ENCODE measurements at regions not wholly inside any gene's neighbourhood (a gene's known extent, or its start where the extent isn't known, plus 50 kb on each side); places are given as distances from the start of the nearest gene placed in this dataset.

DNA sequence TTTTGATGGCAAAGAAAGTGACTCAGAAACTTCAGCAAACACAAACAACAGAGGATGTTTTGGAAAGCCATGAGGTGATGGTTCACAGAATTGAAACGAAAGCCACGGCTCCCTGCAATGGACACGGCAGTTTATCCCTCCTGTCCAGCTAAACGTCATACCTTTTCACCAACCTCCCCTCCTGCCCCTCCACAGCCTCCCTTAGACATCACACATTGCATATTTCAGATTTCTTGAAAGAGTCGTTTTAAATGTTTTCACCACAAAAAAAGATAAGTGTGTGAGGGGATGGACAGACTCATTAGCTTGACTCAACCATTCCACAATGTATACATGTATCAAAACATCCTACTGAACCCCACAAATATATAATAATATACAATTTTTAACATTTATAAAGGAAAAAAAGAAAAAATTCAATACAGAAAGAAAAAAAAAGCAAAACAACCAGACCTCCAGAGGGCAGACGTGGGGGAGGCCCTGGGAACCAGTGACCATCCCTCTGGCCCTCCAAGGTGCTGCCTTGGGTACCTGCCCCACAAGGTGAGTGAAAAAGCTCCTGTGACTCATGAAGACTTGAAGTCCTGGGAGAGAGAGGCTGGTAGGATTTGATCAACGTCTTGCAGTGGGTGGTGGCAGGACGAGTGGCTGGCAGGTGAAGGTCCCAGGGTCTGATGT is 117.2 kb upstream of the THBS2 start:
- Mint-ChIP-seq H3K27ac (ENCODE audit: low read depth, unreplicated experiment) (no peak overlapping the region), H3K36me3 (ENCODE audit: insufficient read depth, unreplicated experiment) (no peaks in the 10 kb centered on the region), H3K4me1 (ENCODE audit: insufficient read depth, unreplicated experiment) (no peaks in the 10 kb centered on the region), H3K9me3 (ENCODE audit: unreplicated experiment) (peaks cover 5% of the 10 kb centered on the region), H3K4me3 (ENCODE audit: unreplicated experiment) (no peak overlapping the region), H3K27me3 (ENCODE audit: insufficient read depth, unreplicated experiment) (no peaks in the 10 kb centered on the region)
- POLR2A ChIA-PET = no interaction called here
- intact Hi-C loops (cut with micrococcal nuclease) = no loop called here
- BruUV-seq (replicated peaks) = no TSS peak
- CTCF ChIA-PET = interaction anchor here (0.7 kb wide), 1 partner anchor 200 kb away, joined by 4 read pairs; no protein-coding TSS in a partner anchor
- TF ChIP-seq, protein P1, sequence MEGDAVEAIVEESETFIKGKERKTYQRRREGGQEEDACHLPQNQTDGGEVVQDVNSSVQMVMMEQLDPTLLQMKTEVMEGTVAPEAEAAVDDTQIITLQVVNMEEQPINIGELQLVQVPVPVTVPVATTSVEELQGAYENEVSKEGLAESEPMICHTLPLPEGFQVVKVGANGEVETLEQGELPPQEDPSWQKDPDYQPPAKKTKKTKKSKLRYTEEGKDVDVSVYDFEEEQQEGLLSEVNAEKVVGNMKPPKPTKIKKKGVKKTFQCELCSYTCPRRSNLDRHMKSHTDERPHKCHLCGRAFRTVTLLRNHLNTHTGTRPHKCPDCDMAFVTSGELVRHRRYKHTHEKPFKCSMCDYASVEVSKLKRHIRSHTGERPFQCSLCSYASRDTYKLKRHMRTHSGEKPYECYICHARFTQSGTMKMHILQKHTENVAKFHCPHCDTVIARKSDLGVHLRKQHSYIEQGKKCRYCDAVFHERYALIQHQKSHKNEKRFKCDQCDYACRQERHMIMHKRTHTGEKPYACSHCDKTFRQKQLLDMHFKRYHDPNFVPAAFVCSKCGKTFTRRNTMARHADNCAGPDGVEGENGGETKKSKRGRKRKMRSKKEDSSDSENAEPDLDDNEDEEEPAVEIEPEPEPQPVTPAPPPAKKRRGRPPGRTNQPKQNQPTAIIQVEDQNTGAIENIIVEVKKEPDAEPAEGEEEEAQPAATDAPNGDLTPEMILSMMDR (IDR thresholded peaks at IDR 0.05; ENCODE audit: unreplicated experiment) = no peak
- DNase-seq (ENCODE audit: unreplicated experiment) = peak; percentile 16

DNA sequence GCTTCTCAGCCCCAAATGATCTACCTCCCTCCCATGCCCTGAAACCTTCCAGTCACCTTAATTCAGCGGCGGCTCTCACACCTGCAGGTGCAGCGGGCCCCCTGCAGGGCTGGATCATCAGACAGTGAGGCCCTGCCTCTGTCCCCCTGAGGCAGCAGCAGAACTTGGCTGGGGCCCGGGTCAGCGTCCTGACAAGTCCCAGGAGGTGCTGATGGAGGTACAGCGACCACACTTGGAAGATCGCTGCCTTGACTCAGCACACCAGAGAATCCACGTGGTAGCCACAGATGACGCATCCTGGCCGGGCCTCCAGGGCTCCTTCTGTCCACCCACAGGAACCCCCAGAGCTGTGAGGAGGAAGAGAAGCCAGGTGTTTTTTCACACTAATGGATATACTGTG is 116.4 kb upstream of the THBS2 start:
- DNase-seq (ENCODE audit: unreplicated experiment) = peak; percentile 55
- H3K27ac Mint-ChIP-seq (ENCODE audit: low read depth, unreplicated experiment) = no peak overlapping the region
- ChIA-PET POLR2A (interaction anchor here (0.5 kb wide), 1 partner anchor 18 kb away, joined by 3 read pairs; no protein-coding TSS in a partner anchor), CTCF (no interaction called here)
- no TSS peak for BruUV-seq (replicated peaks)
- H3K9me3 Mint-ChIP-seq (ENCODE audit: unreplicated experiment) = peaks cover 4% of the 10 kb centered on the region
- H3K27me3 Mint-ChIP-seq (ENCODE audit: insufficient read depth, unreplicated experiment) = no peaks in the 10 kb centered on the region
- H3K4me1 Mint-ChIP-seq (ENCODE audit: insufficient read depth, unreplicated experiment) = no peaks in the 10 kb centered on the region
- TF ChIP-seq, protein P1 (IDR thresholded peaks at IDR 0.05; ENCODE audit: unreplicated experiment) = no peak
- intact Hi-C loops (cut with micrococcal nuclease) = no loop called here
- H3K36me3 Mint-ChIP-seq (ENCODE audit: insufficient read depth, unreplicated experiment) = no peaks in the 10 kb centered on the region
- H3K4me3 Mint-ChIP-seq (ENCODE audit: unreplicated experiment) = no peak overlapping the region

DNA sequence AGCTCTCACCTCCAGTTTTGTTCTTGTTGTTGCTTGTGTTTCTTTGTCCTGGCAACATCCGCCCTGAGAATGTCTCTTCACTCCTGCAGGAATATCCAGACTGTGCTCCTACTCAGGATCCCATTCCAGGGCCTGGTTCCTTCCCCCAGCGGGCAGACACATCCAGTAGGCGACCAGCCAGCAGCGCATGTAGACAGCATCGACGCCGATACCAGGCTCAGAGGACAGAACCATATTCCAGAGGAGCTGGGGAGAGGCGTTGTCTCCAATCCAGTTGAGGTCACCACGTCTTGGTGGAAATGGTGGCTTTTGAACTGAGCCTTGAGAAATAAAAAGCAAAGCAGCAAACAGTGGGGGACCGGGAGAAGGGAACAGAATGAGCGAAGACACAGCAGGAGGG is 114.6 kb upstream of the THBS2 start:
- no TSS peak for BruUV-seq (replicated peaks)
- H3K27me3 Mint-ChIP-seq (ENCODE audit: insufficient read depth, unreplicated experiment) = no peaks in the 10 kb centered on the region
- intact Hi-C loops (cut with micrococcal nuclease) = no loop called here
- no peaks in the 10 kb centered on the region for H3K9me3 Mint-ChIP-seq (ENCODE audit: unreplicated experiment)
- ChIA-PET CTCF (interaction anchor here (0.9 kb wide), 1 partner anchor 118 kb away, joined by 3 read pairs; no protein-coding TSS in a partner anchor), POLR2A (no interaction called here)
- H3K27ac Mint-ChIP-seq (ENCODE audit: low read depth, unreplicated experiment) = no peak overlapping the region
- H3K36me3 Mint-ChIP-seq (ENCODE audit: insufficient read depth, unreplicated experiment) = no peaks in the 10 kb centered on the region
- H3K4me1 Mint-ChIP-seq (ENCODE audit: insufficient read depth, unreplicated experiment) = no peaks in the 10 kb centered on the region
- TF ChIP-seq, protein P1 (IDR thresholded peaks at IDR 0.05; ENCODE audit: unreplicated experiment) = no peak
- no peak overlapping the region for H3K4me3 Mint-ChIP-seq (ENCODE audit: unreplicated experiment)
- no peak for DNase-seq (ENCODE audit: unreplicated experiment)

DNA sequence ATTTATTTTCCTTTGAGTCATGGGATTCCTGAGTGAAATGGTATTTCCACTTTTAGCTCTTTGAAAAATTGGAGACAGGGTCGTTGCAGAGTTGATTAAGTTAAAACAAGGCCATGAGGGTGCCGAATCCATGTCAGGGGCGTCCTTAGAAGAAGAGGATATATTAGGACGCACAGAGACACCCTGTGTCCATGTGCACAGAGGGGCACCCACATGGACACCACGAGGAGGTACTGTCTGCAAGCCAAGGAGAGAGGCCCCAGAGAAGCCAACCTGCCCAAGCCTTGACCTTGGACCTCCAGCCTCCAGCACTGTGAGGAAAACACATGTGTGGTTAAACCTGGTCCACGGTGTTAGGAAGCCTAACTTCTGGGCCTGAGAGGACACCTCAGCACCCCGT is 113.9 kb upstream of the THBS2 start:
- no TSS peak for BruUV-seq (replicated peaks)
- POLR2A ChIA-PET = no interaction called here
- no peaks in the 10 kb centered on the region for H3K4me1 Mint-ChIP-seq (ENCODE audit: insufficient read depth, unreplicated experiment)

More for the DNA sequence above, 113.9 kb upstream of the THBS2 start:
- no peaks in the 10 kb centered on the region for H3K36me3 Mint-ChIP-seq (ENCODE audit: insufficient read depth, unreplicated experiment)
- no peaks in the 10 kb centered on the region for H3K9me3 Mint-ChIP-seq (ENCODE audit: unreplicated experiment)
- CTCF ChIA-PET = no interaction called here
- no peak overlapping the region for H3K4me3 Mint-ChIP-seq (ENCODE audit: unreplicated experiment)
- no peak for DNase-seq (ENCODE audit: unreplicated experiment)
- no peak overlapping the region for H3K27ac Mint-ChIP-seq (ENCODE audit: low read depth, unreplicated experiment)
- no peaks in the 10 kb centered on the region for H3K27me3 Mint-ChIP-seq (ENCODE audit: insufficient read depth, unreplicated experiment)
- intact Hi-C loops (cut with micrococcal nuclease) = no loop called here
- TF ChIP-seq, protein P1 (IDR thresholded peaks at IDR 0.05; ENCODE audit: unreplicated experiment) = no peak
